ENCODE measurements at regions not wholly inside any gene's neighbourhood (a gene's known extent, or its start where the extent isn't known, plus 50 kb on each side); places are given as distances from the start of the nearest gene placed in this dataset.
"Not testable (repeated sequence)": the region's sequence is repeated elsewhere in the genome, so short reads cannot be mapped to it uniquely, and the experiment has no call there.

DNA sequence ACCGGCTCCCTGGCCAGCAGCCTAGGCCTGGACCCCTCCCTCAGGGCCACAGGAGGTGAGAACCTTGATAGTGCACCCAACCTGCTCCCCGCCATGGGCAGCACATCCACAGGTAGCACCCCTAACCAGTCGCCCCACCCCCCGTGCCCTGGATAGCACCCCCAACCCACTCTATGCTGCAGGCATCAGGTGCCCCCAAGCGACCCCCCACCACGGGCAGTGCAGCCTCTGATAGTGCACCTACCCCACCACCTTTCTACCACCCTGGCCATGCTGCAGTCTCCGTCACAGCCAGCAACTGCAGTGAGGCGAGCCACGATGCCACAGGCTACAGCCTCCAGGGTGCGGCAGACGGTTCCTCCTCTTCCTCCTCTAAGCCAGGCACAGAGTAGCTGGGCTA lies 55.6 kb downstream of the SOWAHC start:
- no peak for DNase-seq

DNA sequence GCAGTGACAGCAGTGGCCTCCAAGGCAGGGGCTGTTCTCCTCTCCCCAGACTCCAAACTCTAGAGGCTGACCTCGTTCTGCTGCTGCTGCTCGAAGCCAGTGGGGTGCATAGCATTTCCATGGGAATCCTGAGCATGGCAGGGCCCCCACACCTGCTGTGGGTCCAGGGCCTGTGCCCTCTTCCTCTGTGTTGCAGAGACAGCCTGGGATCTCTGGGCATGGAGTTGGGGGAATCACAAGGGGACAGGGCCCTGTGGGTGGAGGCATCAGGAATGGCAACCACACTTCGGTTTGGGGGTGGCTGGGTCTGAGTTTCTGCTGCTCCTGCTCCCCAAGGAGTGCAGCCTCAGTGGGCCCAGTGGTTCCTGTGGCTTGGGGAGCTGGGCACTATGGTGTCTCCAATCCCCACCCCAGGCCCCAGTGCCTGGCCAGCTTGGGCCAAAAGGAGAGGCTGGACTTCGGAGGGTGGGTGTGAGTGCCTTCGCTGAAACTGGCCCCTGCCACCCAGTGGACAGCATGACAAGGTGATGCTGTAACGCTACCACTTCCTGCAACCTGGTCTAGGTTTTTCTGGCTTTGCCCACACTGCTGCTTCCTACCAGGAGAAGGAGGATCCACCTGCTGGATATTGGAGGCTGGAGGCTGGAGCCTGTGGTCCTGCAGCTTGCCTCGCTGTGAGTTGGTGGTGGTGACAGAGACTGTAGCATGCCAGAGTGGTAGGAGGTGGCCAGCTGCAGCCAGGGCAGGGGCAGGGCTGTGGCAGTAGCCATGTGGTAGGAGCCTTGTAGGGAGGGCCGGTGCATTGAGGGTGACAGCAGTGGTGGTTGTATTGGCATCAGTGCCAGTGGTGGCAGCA lies 56.6 kb downstream of the SOWAHC start:
- no peak for DNase-seq

DNA sequence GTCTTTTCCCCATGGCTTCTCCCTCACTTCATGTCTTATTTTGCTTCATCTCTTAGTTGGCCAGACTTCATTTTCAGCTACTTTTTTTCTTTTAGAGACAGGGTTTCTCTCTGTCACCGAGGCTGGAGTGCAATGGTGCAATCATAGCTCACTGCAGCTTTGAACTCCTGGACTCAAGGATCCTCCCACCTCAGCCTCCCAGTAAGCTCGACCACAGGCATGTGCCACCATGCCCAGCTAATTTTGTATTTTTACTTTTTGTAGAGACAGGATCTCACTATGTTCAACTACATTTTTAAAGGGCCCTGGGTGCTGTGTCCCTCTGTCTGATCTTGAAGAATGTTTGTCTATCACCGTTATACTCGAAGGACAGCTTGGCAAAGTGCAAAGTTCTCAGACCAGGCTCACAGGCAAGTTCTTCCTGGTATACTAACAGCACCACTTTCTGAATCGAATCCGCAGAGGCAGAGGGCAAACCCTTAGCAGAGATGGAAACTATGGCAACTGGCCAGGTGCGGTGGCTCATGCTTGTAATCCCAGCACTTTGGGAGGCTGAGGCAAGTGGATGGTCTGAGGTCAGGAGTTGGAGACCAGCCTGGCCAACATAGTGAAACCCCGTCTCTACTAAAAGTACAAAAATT lies 60.9 kb downstream of the SOWAHC start:
- DNase-seq: no peak

DNA sequence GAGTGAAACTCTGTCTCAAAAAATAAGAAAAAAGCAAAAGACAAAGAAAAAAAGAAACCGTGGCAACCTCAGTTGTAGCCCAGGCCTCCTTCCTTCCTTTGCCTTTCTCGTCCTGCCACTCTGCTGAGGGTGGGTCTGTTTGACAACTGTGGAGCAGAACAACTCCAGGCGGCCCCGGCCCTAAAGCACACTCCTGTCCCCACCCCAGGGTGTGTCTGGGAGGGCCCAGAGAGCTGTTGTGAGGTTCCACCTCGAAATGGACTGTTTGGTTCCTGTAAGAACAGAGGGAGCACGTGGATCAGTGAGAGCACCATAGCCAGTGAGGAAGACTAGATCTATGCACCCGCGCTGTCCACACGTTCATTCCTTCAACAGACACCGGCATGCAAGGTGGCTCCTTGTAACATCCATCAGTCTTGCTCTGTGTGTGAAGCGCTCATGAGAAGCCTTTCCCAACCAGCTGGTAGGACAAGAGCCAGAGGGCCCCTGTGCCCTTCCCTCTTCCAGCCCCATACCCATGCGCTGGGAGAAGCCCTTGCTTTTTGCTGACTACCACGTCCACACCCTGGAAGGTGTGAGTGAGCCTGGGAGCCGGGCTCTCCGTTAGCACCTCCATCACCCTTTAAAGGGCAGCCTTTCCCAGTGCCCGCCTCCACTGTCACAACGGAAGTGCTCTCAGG lies 61.6 kb downstream of the SOWAHC start:
- DNase-seq: no peak

DNA sequence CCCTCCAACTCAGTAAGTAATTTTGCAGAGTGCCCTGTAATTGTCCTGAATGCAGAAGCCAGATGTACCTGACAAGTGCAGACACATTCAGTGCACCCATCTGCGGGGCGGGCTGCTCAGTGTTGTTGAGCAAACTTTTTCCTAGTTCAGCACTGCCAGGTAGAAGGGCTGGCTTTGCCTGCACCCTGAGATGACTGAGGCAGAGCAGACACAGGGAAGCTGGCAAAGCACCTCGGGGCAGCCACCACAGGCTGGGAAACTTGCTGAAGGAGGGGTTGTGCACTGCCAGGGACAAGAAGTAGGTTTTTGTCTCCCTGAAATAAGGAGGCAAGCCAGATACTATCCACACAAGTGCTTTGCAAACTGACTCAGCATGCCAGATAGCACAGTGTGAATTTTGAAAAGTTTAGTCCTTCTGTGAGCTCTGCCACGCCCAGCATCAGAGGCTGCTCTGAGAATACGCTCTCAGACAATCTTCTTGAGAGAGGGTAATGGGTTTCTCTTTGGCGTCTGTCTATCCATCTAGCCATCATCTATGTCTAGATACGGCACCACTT lies 62.3 kb downstream of the SOWAHC start:
- DNase-seq: no peak

DNA sequence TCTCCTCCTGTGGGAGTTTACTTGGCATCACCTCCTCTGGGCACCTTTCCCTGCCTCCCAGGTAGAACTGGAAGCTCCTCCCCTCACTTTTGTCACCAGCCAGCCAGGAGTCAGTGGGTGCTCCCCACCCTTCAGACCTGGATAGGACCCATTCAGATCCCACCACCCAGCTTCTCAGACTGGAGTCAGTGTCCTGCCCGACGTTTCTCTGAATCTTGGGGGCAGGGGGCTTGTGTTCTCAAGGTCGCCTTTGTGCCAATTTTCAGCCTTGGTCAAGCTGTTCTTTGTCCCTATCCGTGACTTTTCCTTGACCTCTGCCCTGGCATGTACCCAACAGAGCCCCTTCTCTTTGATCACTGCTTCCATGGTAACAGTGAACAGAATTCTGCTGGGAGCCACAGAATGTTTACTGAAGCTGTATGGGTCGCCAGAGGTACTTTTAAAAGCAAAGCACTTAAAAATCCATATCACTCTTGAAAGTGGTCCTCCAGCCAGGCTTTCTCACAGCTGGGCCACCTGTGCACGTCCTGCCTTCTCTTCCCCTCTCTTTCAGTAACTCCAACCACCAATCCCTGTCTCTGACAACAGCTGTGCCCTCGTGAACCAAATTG lies 63.1 kb downstream of the SOWAHC start:
- not testable (repeated sequence) for DNase-seq

DNA sequence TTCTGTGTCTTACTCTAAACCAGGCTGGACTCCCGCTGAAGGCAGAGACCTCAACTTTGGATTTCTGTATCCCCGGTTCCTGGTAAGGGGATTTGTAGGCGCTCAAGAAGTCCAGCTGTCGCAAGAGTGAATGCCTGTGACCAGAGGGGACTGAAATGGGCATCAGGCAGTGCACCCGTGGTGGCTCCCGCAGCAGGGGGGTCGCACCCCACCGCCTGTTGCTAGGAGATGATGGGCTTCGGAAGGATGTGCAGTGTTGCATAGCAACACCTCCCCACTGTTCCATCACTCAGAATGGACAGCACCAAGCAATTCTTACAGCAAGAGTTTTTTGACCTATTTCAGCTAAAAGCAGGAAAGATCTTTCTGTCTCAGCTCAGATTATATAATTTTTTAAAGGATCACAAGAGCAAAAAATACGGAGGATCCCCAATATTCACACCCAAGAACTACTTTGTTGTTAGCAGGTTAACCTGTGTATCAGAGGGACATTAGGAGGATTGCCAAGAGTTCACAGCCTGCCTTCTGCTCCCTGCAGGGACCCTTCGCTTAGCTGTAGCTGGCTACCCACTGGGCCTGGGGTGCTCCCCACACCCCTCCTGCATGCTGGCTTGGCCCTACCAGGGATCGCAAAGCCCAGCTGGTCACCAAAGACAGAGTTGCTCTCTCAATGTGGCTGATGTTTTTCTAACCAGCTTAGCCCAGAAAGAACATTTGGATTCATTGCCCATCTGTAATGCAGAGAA lies 63.8 kb downstream of the SOWAHC start:
- no peak for DNase-seq

DNA sequence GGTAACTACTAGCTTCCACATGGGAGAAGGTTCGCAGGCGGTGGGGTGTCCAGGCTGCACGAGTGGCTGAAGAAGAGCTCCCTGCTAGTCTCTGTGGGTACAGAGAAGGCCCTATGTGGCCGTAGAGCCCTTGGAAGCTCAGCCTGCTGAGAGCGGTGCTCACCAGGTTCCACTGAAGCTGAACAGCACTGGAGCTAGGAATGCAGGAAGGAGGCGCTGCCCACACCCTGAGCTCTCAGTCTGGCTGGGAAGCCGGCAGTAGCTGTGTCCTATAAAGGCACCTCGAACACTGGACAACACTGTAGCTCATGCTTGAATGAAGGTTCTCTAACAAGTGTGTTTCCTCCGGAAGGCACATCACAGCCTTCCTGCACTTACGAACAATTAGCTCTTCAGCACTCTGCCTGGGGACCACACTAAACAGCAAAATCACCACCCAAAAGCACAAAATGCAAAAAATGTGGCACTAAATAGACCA lies 64.6 kb downstream of the SOWAHC start:
- not testable (repeated sequence) for DNase-seq

DNA sequence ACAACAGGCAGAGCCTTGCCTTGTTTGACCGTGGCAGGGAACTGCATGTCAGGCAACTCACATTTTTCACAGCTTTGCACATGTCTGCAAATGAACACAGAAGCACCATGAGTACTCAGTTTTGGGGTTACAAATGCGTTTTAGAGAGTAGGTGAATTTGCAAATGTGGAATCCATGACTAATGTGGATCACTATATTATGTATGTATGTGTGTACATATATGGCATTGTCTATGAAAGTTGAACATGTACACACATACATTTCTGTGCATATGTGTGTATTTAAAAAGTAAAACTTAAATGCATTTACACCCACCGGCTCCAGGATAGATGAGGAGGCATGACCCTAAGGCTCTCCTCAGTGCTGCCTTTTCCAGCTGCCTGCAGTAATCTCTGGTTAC lies 65.1 kb downstream of the SOWAHC start:
- DNase-seq: no peak

DNA sequence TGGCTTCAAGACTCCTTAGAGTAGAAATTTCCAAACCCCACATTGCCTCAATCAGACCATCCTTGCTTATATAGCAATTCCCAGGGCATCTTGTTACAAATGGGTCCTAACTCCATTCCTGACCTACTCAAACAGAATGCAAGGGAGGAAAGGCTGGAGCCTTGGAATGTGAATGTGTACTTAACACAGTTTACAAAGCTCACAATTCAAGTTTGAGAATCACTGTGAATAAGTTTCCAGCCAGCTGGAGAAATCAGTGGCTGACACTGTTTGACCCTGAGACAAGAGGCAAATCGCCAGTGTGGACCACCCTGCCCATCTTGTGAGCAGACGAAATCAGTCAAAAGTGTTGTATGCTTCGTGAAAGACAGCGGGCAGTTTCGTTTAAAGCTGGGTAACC lies 65.5 kb downstream of the SOWAHC start:
- no peak for DNase-seq

DNA sequence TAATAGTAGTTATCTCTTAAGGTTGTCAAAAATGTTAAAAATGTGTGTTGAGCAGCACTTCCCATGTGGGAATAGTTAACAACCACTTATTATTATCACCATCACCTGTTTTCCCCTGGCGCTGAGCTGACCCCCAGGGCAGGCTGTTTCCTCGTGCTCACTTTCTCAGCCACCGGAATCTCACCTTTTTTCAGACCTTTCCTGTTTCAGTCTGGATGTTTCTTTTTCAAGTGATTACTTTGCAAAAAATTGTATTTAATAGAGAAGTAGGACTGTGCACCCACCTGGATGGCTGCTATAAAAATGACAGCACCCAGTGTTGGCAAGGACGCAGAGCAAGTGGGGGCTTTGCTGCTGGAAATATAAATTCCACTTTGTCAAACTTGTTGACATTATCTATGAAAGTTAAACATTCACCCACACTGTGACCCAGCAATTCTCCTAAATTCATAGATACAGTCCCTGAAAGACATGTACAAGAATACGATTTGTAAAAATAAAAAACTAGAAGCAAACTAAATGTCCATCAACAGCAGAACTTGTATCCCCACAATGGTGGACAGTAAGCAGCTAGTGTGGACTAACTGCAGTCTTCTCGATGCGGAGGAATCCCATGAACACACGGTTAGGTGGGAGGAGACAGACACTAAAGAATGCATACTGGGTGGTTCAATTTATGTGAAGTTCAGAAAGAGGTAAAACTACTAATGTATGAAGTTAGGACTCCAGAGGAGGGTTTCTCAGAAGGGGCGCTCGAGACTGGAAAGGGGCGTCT lies 66.5 kb downstream of the SOWAHC start:
- no peak for DNase-seq

DNA sequence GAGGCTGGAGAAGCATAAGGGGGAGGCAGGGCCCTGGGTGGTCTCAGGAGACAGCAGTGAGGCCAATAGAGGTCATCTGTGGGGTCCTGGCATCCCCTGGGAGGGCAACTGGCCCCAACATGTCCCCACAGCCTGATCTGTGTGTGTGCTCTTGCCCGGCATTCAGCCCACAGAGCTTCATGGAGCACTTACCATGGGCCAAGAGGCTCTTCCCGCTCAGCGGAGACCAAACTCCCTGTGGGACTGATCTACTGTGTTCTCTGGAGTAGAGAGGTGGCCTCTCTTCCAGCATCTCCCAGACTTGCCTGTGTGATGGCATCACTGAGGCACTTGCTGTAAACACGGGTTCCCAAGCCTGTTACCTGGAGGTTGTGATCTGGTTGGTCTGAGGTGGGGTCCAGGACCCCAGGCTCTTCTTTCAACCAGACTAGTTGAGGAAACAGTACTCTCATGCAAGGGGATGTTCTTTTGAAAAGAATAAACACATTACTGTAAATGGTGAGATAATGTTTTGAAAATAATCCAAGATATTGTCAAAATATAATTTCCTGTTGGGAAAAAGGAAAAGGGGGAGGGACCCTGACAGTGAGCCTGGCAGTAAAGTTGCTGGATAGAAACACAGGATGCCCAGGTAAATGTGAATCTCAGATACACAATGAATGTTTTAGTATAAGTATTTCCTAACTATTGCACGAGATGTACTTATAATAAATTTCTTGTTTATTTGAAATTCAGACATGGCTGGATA lies 67.6 kb downstream of the SOWAHC start:
- DNase-seq: no peak

DNA sequence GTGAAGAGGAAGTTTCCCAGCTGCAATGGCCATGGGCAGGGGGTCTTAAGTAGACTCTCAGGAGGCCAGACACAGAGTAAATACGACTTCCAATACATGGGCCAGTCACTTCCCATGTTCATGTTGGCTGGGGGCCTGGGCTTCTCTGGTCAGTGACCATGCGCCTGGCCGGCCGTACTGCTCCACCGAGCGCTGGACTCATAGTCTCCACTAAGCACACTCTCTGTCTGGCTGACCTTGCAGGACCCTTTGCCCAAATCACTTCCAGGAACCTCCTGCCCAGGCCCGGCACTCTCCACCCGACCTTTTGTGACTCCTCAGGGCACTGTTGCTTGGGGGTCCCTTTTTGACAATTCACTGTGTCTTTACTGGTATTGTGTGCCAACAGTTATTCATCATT lies 69.3 kb downstream of the SOWAHC start:
- DNase-seq: no peak

DNA sequence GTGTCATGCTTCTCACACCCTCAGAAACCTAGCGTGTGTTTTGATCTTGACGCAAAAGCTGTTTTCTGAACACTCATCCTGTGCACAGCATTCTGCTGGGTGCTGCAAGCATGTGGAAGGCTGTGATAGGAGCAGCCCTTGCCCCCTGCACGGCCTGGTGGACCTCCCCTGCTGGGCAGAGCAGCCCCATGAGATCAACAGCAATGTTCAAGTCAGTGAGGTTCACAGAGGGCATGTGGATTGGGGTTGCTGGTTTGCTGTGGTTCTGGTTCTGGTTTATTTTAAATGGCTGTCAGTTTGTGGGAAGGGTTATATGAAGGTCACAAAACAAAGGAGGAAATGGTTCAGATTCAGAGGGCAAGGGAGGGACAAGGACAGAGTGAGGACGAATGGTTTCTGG lies 71.3 kb downstream of the SOWAHC start:
- DNase-seq: no peak

DNA sequence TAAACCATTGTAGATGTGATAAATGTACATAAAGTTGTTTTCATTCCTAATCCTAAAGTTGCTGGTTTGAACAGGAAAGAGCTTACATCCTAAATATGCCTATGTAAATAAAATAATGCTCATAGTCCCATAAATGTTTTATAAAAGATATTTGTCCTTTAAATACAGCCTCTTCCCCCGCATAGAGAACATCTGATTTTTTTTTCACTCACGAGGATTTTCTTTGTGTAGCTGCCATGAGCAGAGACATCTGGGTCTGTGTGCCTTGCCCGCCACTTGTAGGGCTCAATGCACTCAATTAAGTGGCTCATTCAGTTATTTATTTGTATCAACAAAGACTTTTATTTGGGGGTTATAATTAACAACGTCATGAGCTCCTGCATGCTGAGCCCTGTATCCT lies 72.8 kb downstream of the SOWAHC start:
- no peak for DNase-seq

DNA sequence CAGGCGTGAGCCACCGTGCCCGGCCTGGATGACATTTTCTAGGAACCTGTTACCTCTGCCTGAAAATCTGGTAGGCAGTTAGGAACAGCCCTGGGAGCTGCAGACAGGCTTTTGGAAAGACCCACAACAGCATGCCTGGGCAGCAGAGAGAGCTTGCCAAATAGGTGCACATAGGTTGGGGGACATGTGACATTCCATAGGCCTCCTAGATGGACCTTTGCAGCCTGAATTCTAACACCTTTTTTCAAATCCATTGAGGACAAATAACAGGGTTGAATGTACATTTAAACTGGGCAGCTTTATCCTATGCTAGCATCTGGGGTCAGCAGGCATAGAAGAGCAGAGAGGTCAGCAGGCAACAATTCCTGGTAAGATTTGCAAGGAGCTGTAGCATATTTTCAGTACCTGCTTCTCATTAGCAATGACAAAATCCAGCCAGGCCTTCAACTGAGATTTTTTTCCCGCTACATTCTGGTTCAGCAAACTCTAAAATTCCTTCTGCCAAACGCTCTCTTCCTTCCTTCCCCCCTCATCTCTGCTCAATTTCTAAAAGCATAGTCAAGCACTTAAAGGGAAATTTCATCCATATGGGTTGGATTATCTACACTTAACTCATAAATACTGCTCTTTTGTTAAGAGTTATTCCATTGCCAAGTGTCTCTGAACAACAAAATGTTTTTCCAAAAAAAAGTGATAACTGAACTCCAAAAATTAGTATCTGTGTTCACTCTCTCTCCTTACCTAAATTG lies 75.2 kb downstream of the SOWAHC start:
- no peak for DNase-seq

DNA sequence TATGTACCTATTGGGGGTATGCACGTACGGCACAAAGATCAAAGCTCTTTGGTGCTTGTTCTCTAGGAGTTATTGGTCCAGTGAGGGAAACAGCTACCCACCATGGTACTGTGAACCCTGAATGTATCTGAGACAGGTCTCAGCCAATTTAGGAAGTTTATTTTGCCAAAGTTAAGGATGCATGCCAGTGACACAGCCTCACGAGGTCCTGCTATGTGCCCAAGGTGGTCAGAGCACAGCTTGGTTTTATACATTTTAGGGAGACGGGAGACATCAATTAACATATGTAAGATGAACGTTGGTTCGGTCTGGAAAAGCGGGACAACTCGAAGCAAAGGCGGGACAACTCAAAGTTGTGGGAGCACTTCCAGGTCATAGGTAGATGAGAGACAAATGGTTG lies 75.8 kb downstream of the SOWAHC start:
- DNase-seq: no peak

DNA sequence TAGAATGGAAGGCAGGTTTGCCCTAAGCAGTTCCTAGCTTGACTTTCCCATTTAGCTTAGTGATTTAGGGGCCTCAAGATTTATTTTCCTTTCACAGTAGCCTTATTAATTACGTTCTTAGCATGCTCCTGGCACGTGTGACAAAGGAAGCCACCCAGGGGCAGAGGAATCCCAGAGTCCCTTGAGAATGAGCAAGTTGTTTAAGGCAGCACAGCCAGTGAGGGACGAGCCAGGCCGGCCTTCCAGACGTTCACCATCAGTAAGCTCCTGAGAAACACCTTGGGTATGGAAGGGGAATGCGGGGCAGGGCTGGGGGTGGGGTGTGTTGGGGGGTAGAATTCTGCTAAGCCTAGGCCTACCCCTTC lies 76.3 kb downstream of the SOWAHC start:
- no peak for DNase-seq

DNA sequence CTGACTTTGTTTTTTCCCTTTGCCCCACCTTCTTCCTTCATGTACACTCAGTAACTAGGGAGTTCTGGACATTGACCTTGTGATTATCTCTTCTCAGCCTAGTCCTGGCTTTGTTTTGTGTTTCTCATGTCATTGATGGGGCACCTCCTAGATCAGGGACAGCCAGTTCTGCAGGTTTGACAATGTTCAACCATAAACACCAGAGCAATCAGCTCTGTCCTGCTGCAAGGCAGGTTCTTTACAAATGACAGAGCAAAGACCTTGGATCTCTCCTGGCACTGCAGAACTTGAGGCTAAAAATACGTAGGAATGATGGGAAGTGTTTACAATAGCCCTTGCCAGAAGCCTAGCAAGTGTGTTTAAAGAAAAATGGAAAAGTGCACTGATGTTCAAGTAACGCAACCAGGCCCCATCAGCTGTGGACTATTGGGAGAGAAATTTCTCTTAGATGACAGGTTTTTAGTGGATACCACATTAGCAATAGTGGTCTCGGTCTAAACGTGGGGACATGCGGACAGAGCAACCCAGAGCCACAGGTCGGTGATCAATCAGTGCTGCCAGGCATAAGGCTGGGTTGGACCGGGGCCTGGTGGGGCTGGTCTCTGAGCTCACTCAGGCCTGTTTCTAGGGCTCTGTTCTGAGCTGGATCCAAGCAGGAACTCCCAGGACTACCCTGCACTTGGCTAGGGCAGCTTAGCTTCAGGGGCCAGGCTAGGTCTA lies 76.8 kb downstream of the SOWAHC start:
- DNase-seq: no peak

Data from activated T-cell treated with anti-CD3 and anti-CD28 coated beads, Interleukin-2, amount 50 U/mL, for 48 hours (primary cell).